Mucosa of descending colon (tissue), 3 donors: ENCODE measurements at regions not wholly inside any gene's neighbourhood (a gene's known extent, or its start where the extent isn't known, plus 50 kb on each side); places are given as distances from the start of the nearest gene placed in this dataset.

Experiments
- ATAC-seq: fragments of 200-7000 bp; cut with Tn5 transposase; one replicate; pipeline ENCODE4 v1.9.1; 2020; ENCODE audit warnings: mild to moderate bottlenecking, moderate library complexity
- DNase-seq, 3 donors: peaks; one replicate each; pipeline ENCODE4 v3.0.0-alpha.2; 2020
- H3K36me3 ChIP-seq: fragments of 200-600 bp; one replicate; pipeline ENCODE4 v1.8.0; 2021; ENCODE audit warnings: low read depth, mild to moderate bottlenecking
- H3K4me1 ChIP-seq: fragments of 200-600 bp; one replicate; pipeline ENCODE4 v1.8.0; 2021; ENCODE audit warnings: low read depth, mild to moderate bottlenecking
- H3K4me3 ChIP-seq: fragments of 200-600 bp; one replicate; pipeline ENCODE4 v1.8.0; 2021; ENCODE audit warnings: mild to moderate bottlenecking
- H3K9me3 ChIP-seq: fragments of 200-600 bp; one replicate; pipeline ENCODE4 v1.8.0; 2021; ENCODE audit warnings: mild to moderate bottlenecking
- intact Hi-C, 2 donors: fragments of 100-400 bp; cut with DNase I in 1 of 2; cut with micrococcal nuclease in 1 of 2; formaldehyde crosslinking; loops; one replicate each; pipeline versions ENCODE4 v1.11.0 to v1.11.1; 2022; cut with DNase I, micrococcal nuclease
- TF ChIP-seq, protein P1 (sequence below): fragments of 200-600 bp; IDR thresholded peaks from one replicate; pipeline ENCODE4 v1.8.0; 2022; ENCODE audit warnings: antibody characterized with exemption, mild to moderate bottlenecking
- donor health status: DM: no; HTN: no; CAD: no; lungs with moderate emphysema.
- donor health status: DM: no; HTN: no; CAD: no.
- donor health status: DM: no; HTN: yes; CAD: no.

DNA sequence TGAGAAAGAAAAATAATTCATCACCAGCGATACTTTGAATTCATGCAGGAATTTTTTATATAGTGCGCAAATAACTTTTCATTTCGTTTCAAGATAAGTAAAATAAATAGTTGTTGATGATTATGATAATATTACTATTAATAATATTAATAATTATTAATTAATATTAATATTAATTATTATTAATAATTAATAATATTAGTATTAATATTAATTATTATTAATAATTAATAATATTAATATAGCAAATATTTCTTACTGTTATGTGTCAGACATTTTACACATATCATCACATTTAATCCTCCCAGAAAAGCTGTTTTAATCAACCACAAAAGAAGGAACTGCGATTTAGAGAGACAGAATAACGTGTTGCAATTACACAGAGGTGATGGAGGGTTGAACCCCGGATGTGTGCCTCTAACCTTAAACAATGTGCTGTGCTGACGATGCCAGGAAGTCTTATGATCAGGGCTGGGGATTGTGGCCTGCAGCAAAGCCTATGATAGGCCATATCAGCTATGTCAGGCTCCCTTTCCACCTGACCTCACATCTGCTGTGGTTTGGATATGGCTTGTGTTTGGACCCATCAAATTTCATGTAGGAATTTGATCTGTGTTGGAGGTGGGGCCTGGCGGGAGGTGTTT is 263.5 kb upstream of the NR2F2 start:
- Histone ChIP-seq H3K9me3 (no peaks in the 10 kb centered on the region), H3K36me3 (no peaks in the 10 kb centered on the region), H3K4me3 (no peak overlapping the region), H3K4me1 (no peaks in the 10 kb centered on the region)
- intact Hi-C loops, result no loop called here
- ATAC-seq (no peak), DNase-seq (no peak)
- TF ChIP-seq, protein P1, sequence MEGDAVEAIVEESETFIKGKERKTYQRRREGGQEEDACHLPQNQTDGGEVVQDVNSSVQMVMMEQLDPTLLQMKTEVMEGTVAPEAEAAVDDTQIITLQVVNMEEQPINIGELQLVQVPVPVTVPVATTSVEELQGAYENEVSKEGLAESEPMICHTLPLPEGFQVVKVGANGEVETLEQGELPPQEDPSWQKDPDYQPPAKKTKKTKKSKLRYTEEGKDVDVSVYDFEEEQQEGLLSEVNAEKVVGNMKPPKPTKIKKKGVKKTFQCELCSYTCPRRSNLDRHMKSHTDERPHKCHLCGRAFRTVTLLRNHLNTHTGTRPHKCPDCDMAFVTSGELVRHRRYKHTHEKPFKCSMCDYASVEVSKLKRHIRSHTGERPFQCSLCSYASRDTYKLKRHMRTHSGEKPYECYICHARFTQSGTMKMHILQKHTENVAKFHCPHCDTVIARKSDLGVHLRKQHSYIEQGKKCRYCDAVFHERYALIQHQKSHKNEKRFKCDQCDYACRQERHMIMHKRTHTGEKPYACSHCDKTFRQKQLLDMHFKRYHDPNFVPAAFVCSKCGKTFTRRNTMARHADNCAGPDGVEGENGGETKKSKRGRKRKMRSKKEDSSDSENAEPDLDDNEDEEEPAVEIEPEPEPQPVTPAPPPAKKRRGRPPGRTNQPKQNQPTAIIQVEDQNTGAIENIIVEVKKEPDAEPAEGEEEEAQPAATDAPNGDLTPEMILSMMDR, result no peak

DNA sequence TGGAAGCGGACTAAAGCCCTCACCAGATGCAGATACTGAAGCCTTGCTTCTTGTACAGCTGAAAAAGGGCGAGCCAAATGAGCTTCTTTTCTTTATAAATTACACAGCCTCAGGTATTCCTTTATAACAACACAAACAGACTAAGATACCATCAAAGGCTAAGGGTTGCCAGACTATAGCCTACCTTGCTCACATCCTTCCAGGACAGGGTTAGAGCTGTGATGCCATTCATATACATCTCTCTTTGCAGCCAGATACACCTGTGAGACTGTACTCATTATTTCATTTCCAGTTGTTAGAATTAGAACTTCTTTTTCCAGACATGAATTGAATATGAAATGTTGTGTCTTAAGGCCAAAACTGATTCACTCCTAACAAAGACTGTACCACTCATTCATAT is 262.8 kb upstream of the NR2F2 start:
- ATAC-seq, result no peak
- no peak overlapping the region for H3K4me3 ChIP-seq
- no peaks in the 10 kb centered on the region for H3K9me3 ChIP-seq
- TF ChIP-seq, protein P1, result no peak
- H3K36me3 ChIP-seq, result no peaks in the 10 kb centered on the region
- no peak for DNase-seq
- intact Hi-C loops, result no loop called here
- no peaks in the 10 kb centered on the region for H3K4me1 ChIP-seq

DNA sequence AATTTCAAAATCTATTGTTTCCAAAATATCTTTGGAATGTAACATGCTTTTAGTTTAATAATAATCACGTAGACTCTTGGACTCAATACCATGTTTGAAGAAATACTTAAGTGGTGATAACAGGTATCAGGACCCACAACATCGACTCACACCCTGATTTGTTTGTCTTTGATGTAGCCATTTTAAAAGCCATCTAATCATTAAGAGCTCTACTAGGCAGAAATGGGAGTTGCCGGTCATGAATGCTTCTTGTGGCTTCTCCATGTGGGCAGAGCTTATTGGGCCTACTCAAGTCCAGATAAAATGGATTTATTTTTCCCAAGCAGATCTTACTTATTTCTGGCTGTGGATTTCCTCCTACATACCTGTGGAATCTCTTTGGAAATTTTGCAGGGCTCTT is 261.6 kb upstream of the NR2F2 start:
- no peak for ATAC-seq
- H3K4me1 ChIP-seq, result no peaks in the 10 kb centered on the region
- no peak for DNase-seq
- H3K9me3 ChIP-seq, result no peaks in the 10 kb centered on the region
- H3K36me3 ChIP-seq, result no peaks in the 10 kb centered on the region
- TF ChIP-seq, protein P1, result no peak
- intact Hi-C loops, result no loop called here
- no peak overlapping the region for H3K4me3 ChIP-seq

DNA sequence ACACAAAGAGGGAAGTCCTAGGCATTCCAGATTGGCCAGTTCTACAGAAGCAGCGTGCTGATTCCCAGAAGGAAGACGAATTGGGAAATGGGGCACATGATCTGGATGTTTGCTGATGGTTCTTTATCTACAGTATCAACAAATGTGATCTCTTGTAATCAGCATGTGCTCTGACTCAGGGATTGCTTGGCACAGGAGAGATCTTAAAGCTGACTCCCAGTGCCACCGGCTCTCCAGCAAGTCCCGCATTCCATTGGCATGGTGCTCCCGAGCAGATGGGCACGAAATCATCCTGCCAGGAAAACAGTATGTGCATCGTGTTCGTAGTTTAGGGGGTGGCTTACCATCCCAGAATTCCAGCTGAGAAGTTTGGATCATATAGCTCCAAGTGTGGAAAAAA is 259.9 kb upstream of the NR2F2 start:
- Histone ChIP-seq H3K36me3 (no peaks in the 10 kb centered on the region), H3K4me1 (no peaks in the 10 kb centered on the region), H3K4me3 (no peak overlapping the region), H3K9me3 (no peaks in the 10 kb centered on the region)
- intact Hi-C loops, result no loop called here
- DNase-seq (no peak), ATAC-seq (no peak)
- TF ChIP-seq, protein P1, result no peak

DNA sequence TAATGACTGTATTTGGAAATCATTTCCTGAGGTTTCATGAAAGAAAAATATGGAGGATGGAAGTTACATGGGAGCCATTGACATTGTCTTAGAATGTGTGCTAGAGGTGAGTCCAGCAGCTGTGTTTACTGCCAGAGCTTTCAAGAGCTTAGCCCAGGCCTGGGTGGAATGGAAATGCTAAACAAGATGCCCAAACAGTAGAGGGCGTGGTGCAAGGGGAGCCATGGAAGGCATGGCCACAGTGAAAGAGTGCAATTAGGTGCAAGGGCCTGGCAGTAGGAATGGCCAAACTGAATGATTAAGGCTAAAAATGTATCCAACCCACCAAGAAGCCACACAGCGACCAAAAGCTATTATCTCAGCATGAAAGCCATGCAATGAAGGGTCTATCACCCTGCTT is 257.7 kb upstream of the NR2F2 start:
- TF ChIP-seq, protein P1, result no peak
- Histone ChIP-seq H3K36me3 (no peaks in the 10 kb centered on the region), H3K4me1 (no peaks in the 10 kb centered on the region), H3K9me3 (no peaks in the 10 kb centered on the region), H3K4me3 (no peak overlapping the region)
- ATAC-seq, result no peak
- intact Hi-C loops, result no loop called here
- DNase-seq, result no peak

DNA sequence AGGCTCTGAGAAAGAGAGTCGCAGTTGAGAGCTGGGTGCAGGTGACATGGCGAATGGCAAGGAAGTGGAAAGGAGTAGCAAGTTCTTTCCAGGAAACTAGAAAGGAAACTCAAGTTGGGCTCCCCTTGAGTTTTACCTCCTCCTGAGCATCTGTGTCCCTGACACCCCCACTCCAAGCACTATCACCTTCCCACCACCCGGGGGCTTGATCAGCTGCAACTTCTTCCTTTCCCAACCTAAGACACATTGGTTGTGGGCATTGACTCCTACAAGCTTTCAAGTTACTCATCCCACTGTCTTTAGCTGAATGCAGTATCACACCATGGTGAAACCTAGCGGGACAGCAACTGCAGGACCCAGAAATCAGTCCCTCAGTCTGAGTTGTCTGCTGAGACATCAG is 256.6 kb upstream of the NR2F2 start:
- Histone ChIP-seq H3K4me3 (no peak overlapping the region), H3K36me3 (no peaks in the 10 kb centered on the region), H3K4me1 (no peaks in the 10 kb centered on the region), H3K9me3 (no peaks in the 10 kb centered on the region)
- ATAC-seq (no peak), DNase-seq (no peak)
- intact Hi-C loops, result no loop called here
- TF ChIP-seq, protein P1, result no peak
